ENCODE measurements at regions not wholly inside any gene's neighbourhood (a gene's known extent, or its start where the extent isn't known, plus 50 kb on each side); places are given as distances from the start of the nearest gene placed in this dataset.

GRCh38 chr5:25713259-25713658, 1068.5 kb upstream of the CDH10 start:
- DNase-seq (no peak), ATAC-seq (no peak)
- no peaks in the 10 kb centered on the region for H3K27me3 ChIP-seq (ENCODE audit: insufficient read depth in 3 of 3, low read length in 2 of 3)
- no peak overlapping the region for H3K27ac ChIP-seq
- 22 to 32% (median 24%) methylated on average over 7 of the region's 7 CpGs for WGBS, 3 donors
- H3K9me3 ChIP-seq = no peaks in the 10 kb centered on the region
- intact Hi-C loops (cut with DNase I) = no loop called here
- TF ChIP-seq CTCF (IDR thresholded peaks at IDR 0.05) = no peak
- H3K4me1 ChIP-seq = no peaks in the 10 kb centered on the region
- no peak overlapping the region for H3K4me3 ChIP-seq
- H3K36me3 ChIP-seq (ENCODE audit: insufficient read depth in 1 of 2, low read depth in 1 of 2) = no peaks in the 10 kb centered on the region

GRCh38 chr5:25707093-25707492, 1062.3 kb upstream of the CDH10 start:
- no peak for ATAC-seq
- intact Hi-C loops (cut with DNase I) = no loop called here
- 33 to 49% (median 34%) methylated on average over 2 of the region's 2 CpGs for WGBS, 3 donors

GRCh38 chr5:25701936-25702335, 1057.2 kb upstream of the CDH10 start:
- ATAC-seq (no peak), DNase-seq (no peak)
- no peaks in the 10 kb centered on the region for H3K27me3 ChIP-seq (ENCODE audit: insufficient read depth in 3 of 3, low read length in 2 of 3)
- intact Hi-C loops (cut with DNase I) = no loop called here
- TF ChIP-seq CTCF (IDR thresholded peaks at IDR 0.05) = no peak
- no peak overlapping the region for H3K4me3 ChIP-seq
- no peak overlapping the region for H3K27ac ChIP-seq
- H3K9me3 ChIP-seq = no peaks in the 10 kb centered on the region
- H3K4me1 ChIP-seq = no peaks in the 10 kb centered on the region
- WGBS, 3 donors = 83 to 88% (median 85%) methylated on average over 4 of the region's 4 CpGs
- no peaks in the 10 kb centered on the region for H3K36me3 ChIP-seq (ENCODE audit: insufficient read depth in 1 of 2, low read depth in 1 of 2)

More at GRCh38 chr5:25707093-25707492, 1062.3 kb upstream of the CDH10 start:
- no peak for TF ChIP-seq CTCF (IDR thresholded peaks at IDR 0.05)
- H3K9me3 ChIP-seq = no peaks in the 10 kb centered on the region
- no peak overlapping the region for H3K27ac ChIP-seq
- H3K4me3 ChIP-seq = no peak overlapping the region
- H3K4me1 ChIP-seq = no peaks in the 10 kb centered on the region
- no peaks in the 10 kb centered on the region for H3K36me3 ChIP-seq (ENCODE audit: insufficient read depth in 1 of 2, low read depth in 1 of 2)
- no peaks in the 10 kb centered on the region for H3K27me3 ChIP-seq (ENCODE audit: insufficient read depth in 3 of 3, low read length in 2 of 3)
- no peak for DNase-seq

GRCh38 chr5:25694801-25695200, 1050.0 kb upstream of the CDH10 start:
- intact Hi-C loops (cut with DNase I) = no loop called here
- DNase-seq = no peak
- Histone ChIP-seq H3K27me3 (ENCODE audit: insufficient read depth in 3 of 3, low read length in 2 of 3) (no peaks in the 10 kb centered on the region), H3K4me3 (no peak overlapping the region), H3K27ac (no peak overlapping the region), H3K4me1 (no peaks in the 10 kb centered on the region), H3K9me3 (no peaks in the 10 kb centered on the region), H3K36me3 (ENCODE audit: insufficient read depth in 1 of 2, low read depth in 1 of 2) (no peaks in the 10 kb centered on the region)
- no peak for TF ChIP-seq CTCF (IDR thresholded peaks at IDR 0.05)
- ATAC-seq = no peak
- 15 to 48% (median 24%) methylated on average over 1 of the region's 1 CpG for WGBS, 3 donors

GRCh38 chr5:25688156-25688555, 1043.4 kb upstream of the CDH10 start:
- TF ChIP-seq CTCF (IDR thresholded peaks at IDR 0.05) = no peak
- intact Hi-C loops (cut with DNase I) = no loop called here
- no peak for DNase-seq
- H3K9me3 ChIP-seq = no peaks in the 10 kb centered on the region
- H3K4me3 ChIP-seq = no peak overlapping the region
- H3K27me3 ChIP-seq (ENCODE audit: insufficient read depth in 3 of 3, low read length in 2 of 3) = no peaks in the 10 kb centered on the region
- ATAC-seq = no peak
- no peaks in the 10 kb centered on the region for H3K36me3 ChIP-seq (ENCODE audit: insufficient read depth in 1 of 2, low read depth in 1 of 2)
- WGBS, 3 donors = 58 to 66% (median 60%) methylated on average over 3 of the region's 3 CpGs
- H3K4me1 ChIP-seq = no peaks in the 10 kb centered on the region
- no peak overlapping the region for H3K27ac ChIP-seq

All from psoas muscle (tissue), 7 donors.